IMR-90 (cell line): ENCODE measurements at regions not wholly inside any gene's neighbourhood (a gene's known extent, or its start where the extent isn't known, plus 50 kb on each side); places are given as distances from the start of the nearest gene placed in this dataset.

Source experiments
- BHLHE40 ChIP-seq: fragments of 150-350 bp; IDR thresholded peaks from 2 replicates; pipeline ENCODE4 v1.6.1; 2016; ENCODE audit warnings: mild to moderate bottlenecking, low read depth, low read length
- MAZ ChIP-seq: IDR thresholded peaks from 2 replicates; pipeline ENCODE4 v1.6.1; 2012; ENCODE audit warnings: low read depth, mild to moderate bottlenecking, low read length, improper control_type of control experiment, moderate library complexity, borderline replicate concordance
- POLR2A ChIP-seq: IDR thresholded peaks from 2 replicates; pipeline ENCODE4 v1.6.1; 2012; ENCODE audit warnings: mild to moderate bottlenecking, low read depth, low read length
- RAD21 ChIP-seq: IDR thresholded peaks from 2 replicates; pipeline ENCODE4 v1.6.1; 2012; ENCODE audit warnings: low read length, improper control_type of control experiment
- RFX5 ChIP-seq: IDR thresholded peaks from 2 replicates; pipeline ENCODE4 v1.8.0; 2012; ENCODE audit warnings: low read depth, mild to moderate bottlenecking, low read length, moderate library complexity
- SMC3 ChIP-seq: fragments of 150-350 bp; IDR thresholded peaks from 2 replicates; pipeline ENCODE4 v1.6.1; 2016; ENCODE audit warnings: low read depth, mild to moderate bottlenecking, antibody characterized with exemption, low read length, moderate library complexity
- TF ChIP-seq, protein P1 (sequence below): conservative IDR thresholded peaks from 2 replicates; pipeline ENCODE4 v1.5.1; 2012; ENCODE audit warnings: mild to moderate bottlenecking, low read depth, low read length, improper control_type of control experiment

DNA sequence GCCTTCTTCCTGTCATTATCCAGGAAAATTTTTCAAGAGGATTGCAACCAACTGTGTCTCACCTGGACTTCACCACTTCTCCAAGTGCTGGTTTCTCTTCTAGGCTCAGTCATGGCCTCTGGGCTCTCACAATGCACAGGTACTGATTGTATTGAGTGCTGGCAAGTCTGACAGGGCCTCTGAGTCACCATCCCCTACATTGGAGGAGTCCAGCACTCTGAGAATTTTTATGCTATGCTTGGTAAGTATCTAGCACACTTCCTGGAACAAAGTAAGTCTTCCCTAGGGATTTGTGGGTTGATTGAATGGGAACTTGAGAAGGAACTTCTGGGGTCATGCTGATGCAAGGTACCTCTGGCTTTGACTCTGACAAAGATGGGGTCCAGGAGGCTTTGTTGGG is 147.2 kb upstream of the CELF4 start:
- TF ChIP-seq, protein P1, sequence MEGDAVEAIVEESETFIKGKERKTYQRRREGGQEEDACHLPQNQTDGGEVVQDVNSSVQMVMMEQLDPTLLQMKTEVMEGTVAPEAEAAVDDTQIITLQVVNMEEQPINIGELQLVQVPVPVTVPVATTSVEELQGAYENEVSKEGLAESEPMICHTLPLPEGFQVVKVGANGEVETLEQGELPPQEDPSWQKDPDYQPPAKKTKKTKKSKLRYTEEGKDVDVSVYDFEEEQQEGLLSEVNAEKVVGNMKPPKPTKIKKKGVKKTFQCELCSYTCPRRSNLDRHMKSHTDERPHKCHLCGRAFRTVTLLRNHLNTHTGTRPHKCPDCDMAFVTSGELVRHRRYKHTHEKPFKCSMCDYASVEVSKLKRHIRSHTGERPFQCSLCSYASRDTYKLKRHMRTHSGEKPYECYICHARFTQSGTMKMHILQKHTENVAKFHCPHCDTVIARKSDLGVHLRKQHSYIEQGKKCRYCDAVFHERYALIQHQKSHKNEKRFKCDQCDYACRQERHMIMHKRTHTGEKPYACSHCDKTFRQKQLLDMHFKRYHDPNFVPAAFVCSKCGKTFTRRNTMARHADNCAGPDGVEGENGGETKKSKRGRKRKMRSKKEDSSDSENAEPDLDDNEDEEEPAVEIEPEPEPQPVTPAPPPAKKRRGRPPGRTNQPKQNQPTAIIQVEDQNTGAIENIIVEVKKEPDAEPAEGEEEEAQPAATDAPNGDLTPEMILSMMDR: no peak
- TF ChIP-seq POLR2A (no peak), RAD21 (no peak), SMC3 (no peak), MAZ (no peak), BHLHE40 (no peak), RFX5 (no peak)
